KG1 (cell line): ENCODE measurements at regions not wholly inside any gene's neighbourhood (a gene's known extent, or its start where the extent isn't known, plus 50 kb on each side); places are given as distances from the start of the nearest gene placed in this dataset.

Experiments used
- DNase-seq: peaks from one replicate; lab custom pipeline; 2025; lab: John Stamatoyannopoulos, UW

DNA sequence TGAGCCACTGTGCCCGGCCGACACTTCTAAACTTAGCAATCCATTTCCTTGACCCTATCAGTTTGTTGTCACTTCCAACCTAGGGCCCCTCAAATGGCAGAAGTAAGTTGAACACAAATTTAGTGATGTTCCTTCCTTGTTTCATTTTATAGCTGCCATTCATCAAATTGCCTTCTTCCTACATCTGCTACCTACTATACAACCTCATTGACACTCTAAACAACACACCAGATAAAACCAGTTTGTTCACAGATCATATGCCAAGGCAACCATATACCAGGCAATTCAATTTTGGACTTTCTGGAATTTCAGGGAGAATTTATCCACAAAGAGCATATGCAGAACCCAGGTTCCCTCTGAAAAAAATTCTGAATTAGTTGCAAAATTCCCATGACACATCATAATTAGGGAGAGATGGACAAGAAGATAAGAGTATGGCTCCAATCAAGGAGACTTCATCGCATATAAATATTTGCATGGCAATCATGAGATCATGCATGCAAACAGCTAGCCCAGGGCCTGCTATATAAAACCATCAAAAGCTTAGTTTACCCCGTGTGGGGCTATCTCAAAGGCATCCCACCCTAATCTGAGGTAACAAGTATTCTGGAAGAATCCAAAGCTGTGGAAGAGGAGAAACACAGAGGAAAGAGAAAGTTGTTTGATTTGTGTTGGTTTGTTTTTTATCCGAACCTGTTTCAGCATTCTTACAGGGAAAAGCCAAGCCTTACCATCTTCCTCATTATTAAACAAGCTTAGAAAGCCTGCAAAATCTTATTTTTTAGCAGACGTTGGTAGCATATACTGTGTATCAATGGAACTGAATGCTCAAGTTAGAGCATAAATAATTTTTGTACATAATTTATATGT lies 132.8 kb upstream of the TNFAIP3 start:
- DNase-seq = no peak

DNA sequence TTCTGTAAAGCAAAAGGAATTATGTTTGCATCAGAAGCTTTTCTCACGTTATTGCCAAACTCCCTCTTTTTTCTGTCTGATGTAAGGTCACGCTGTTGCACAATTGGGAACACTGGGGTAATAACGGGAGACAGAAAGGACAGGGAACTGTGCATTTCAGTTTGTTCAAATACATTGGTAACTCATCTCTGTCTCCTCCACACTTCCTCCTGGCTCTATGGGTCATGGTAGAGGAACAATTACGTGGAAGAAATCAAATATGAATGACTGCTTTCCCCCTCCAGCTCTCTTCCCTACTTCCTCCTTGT lies 132.2 kb upstream of the TNFAIP3 start:
- DNase-seq = no peak

- no peak for DNase-seq
Measured at GRCh38 chr6:137736048-137736818, 130.8 kb upstream of the TNFAIP3 start.

GRCh38 chr6:137736911-137737310 lies 130.1 kb upstream of the TNFAIP3 start:
- no peak for DNase-seq

DNA sequence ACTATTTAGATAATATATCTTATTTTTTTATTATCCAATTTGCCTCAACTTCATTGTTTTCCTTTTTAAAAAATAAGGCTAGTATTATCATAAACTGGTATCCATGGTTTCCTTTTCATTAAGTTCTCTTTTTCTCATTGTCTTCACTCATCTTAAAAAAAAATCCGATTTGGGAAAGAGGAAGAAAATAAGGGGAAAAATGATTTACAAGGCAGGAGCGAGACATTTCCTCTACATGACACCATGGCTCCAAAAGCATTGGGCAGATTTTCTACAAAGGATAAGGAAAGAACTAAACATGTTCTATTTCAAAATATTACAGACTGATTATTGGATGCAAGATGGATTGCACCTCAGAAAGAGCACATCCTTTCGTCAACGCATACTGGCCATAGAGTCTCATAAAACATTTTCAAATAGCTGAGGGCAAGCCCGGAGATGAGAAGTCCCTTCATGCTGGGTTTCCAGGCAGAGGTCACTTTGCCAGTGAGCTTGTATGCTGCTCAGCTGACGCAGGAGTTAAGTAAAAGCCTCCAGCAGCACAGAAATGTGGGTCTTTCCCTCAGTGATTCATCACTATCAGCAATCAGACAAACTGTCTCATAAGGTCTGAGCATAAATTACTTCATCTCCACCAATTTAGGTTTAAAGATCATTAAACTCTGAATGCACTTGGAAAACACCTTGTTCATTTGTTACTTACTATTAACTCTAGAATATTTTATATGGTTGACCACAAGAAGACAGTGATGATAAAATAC lies 129.0 kb upstream of the TNFAIP3 start:
- DNase-seq = no peak

- no peak for DNase-seq
Measured at GRCh38 chr6:137738931-137739504, 128.0 kb upstream of the TNFAIP3 start.

DNA sequence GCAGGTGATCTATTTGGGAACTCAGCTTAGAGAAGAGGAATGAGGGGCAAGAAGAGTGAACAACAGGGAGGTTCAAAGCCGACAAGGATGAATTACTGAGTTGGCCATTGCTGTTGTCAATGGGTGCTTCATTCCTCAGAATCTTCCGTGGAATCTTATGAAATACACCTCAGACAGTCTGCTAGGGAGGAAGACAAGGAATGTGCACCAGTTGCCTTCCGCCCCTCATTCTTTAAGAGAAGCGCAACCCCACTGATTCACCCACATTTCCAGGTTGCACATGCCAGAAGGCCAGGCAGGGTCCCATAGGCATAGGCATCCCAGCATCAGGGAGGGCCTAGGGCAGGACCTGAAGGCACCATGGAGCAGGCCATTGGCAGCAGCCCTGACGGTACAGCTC lies 127.5 kb upstream of the TNFAIP3 start:
- DNase-seq = no peak

DNA sequence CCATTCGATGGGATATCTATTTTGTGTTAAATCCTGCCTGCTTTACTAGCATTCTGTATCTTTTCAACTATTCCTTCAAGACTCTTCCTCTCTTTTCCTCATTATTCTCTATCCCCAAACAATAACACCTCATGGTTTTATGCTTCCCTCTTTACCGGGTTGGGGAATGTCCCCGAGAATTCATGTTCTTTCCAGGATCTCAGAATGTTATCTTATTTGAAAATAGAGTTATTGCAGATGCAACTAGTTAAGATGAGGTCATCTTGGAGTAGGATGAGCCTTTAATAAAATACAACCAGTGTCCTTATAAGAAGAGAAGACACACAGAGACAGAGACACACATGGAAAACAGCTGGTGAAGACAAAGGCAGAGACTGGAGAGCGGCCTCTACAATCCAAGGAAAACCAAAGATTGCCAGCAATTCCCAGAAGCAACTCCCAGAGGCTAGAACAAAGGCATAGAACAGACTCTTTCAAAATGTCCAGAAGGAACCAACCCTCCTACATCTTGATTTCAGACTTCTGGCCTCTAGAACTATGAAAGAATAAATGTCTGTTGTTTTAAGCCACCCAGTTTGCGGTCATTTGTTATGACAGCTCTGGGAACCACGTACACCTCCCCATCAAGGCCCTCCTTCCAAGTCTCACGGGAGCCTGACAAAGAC lies 126.8 kb upstream of the TNFAIP3 start:
- DNase-seq = no peak

- no peak for DNase-seq
Measured at GRCh38 chr6:137740967-137741761, 125.9 kb upstream of the TNFAIP3 start.

- no peak for DNase-seq
Measured at GRCh38 chr6:137743493-137743892, 123.6 kb upstream of the TNFAIP3 start.

GRCh38 chr6:137744877-137745276 lies 122.2 kb upstream of the TNFAIP3 start:
- no peak for DNase-seq

DNA sequence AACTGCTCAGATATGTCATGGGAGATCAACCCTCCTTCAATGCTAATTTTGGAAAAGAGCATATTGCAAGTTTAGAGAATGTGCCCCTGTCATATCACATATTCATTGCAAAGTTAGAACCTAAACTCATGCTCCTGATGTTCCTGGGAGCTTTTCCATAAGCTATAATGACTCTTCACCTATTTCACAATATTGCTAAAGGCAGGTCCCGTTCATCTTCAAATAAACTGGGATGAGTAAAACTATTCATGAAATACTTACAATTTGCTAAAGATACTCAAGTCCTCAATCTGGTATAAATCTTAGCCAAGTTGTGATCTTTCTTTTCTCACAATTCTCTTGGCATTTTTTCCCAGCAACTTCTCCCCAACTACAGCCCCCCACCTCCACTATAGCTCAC lies 121.7 kb upstream of the TNFAIP3 start:
- DNase-seq = no peak

GRCh38 chr6:137746264-137746663 lies 120.8 kb upstream of the TNFAIP3 start:
- no peak for DNase-seq

DNA sequence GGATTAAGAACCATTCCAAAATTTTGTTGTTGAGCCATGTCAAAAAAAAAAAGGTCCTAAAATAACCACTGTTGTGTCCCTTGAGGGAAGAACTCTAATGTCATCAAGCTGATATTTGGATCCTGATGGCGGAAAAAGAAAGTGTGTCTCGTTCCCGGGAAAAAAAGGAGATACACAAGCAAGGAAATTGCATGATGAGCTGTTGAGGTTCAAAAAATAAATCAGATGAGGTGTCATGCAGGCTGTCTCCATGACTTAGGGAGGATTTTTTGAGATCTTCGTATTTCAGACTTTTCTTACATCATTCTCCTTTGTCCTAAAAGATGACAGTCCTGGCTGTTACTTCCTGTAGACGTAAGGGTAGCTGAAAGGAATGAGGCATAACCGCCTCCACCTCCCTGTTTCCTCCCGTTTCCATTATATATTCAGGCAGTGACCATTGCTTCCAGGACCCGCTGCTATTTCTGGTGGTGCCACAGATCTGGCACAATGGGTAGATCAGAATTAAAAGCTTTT lies 117.3 kb upstream of the TNFAIP3 start:
- no peak for DNase-seq

DNA sequence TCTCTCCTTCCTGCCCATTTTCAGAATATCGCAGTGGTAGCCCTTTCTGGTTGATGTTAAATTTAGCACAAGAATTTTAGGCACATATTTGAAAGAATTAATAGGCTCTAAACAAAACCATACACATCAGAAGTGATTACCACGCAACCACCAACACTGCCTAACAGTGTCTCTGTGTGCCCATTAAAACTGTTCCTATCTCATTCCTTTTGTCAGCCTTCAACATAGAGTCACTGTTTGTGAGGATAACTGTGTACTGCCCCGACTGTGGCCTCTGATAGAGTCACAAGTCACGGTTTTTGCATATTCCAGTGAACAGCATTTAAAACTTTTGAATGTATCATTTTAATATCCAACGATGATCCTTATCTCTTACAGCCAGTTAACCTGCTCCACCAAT lies 116.8 kb upstream of the TNFAIP3 start:
- DNase-seq = no peak

DNA sequence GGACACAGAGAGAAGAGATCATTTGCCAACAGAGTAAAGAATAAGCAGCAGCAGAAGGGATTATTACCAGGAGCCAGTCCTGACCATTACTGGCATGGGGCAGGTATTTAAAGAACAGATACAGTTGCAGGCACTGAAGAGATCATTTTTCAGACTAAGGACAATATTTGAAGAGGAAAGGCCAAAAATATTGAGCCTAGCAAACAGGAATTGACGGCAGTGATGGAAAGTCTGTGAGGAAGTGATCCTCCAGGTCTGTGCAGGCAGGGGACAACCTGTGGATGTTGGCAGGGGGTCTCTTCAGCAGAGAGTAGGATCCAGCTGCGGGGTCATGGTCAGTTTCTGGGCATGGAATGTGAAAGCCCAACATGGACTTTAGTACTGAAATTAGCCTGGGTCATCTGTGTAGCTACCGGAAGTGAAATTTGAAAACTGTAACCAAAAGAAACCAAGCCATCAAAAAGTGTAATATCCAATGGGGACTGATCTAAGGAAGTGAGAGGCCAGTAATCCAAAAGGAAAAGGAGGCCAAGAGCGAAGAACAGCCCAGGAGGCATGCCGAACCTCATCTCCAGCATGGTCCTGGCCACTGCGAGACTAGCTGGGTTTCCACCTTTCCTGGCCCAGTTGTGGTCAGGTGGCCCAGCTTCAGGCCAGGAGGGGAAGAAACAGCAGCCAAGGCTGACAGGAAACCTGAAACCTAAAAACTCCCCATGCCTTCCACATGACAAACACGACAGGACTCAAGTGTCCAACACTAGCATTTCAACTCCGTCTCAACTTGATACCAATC lies 115.1 kb upstream of the TNFAIP3 start:
- no peak for DNase-seq

GRCh38 chr6:137754366-137754765 lies 112.7 kb upstream of the TNFAIP3 start:
- no peak for DNase-seq

- DNase-seq = no peak
Measured at GRCh38 chr6:137754866-137755265, 112.2 kb upstream of the TNFAIP3 start.

DNA sequence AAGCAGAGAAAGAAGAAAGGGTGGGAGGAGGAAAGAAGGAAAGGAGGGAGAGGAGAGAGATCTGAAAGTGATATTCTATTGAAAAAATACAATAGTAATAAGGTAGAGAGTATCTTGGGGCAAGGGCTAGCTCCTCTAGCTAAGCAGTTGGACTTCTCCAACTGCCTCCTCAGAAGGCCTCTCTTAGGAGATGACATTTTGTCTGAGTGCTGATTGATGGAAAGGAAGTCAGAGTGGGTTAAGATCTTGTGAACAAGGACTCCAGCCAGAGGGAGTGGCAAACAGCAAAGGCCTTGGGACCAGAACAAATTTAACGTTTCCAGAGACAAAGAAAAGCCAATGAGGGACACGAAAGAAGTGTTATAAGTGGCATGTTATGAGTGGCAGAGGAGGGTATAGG lies 111.8 kb upstream of the TNFAIP3 start:
- DNase-seq = no peak

GRCh38 chr6:137756788-137757187 lies 110.3 kb upstream of the TNFAIP3 start:
- no peak for DNase-seq
